HepG2 (cell line): ENCODE measurements at regions not wholly inside any gene's neighbourhood (a gene's known extent, or its start where the extent isn't known, plus 50 kb on each side); places are given as distances from the start of the nearest gene placed in this dataset.

ENCODE experiments used
- ATAC-seq: fragments of 200-7000 bp; cut with Tn5 transposase; 3 replicates; pipeline ENCODE4 v1.9.1; 2020; ENCODE audit warnings: mild to moderate bottlenecking, moderate library complexity
- BruUV-seq: library from RNA; stranded (reverse); fragments of 400-500 nt; replicated peaks from 2 replicates; lab custom pipeline; 2021; lab: Mats Ljungman, UMichigan
- CTCF ChIA-PET: fragments of 300-600 bp; formaldehyde crosslinking; extraction: SDS; loops from one replicate; lab custom pipeline; 2021; ENCODE audit warnings: low total read pairs, inconsistent platforms, low intra/inter-chr PET ratio; lab: Yijun Ruan, JAX
- POLR2A ChIA-PET: fragments of 350-600 bp; sonication (Branson Sonifier 250); formaldehyde crosslinking; loops from one replicate; lab custom pipeline; 2020; ENCODE audit warnings: antibody characterized with exemption, inconsistent platforms; lab: Yijun Ruan, JAX
- DNase-seq: peaks from one replicate; pipeline ENCODE4 v3.0.0-alpha.2; 2015; ENCODE audit warnings: low spot score
- FAIRE-seq: peaks from 3 replicates; lab custom pipeline; 2011; peaks lifted over from hg19 to GRCh38; lab: Jason Lieb, UNC
- H2AFZ ChIP-seq: one replicate; pipeline ENCODE4 v1.6.1; 2011; ENCODE audit warnings: low read length, inconsistent platforms
- H3K27ac ChIP-seq: fragments of 300-600 bp; 3 replicates; pipeline ENCODE4 v1.8.0; 2011; ENCODE audit warnings: mixed run types, mild to moderate bottlenecking, mixed read lengths, low read length, inconsistent platforms; ENCODE audit not compliant: insufficient read depth; ENCODE audit errors: extremely low read length
- H3K27me3 ChIP-seq, 2 experiments: fragments of 200-600 bp in 1 of 2; 2 replicates in 1 of 2; 3 replicates in 1 of 2; pipeline versions ENCODE4 v1.6.0 to v1.8.0; 2011; ENCODE audit warnings: low read length in 2 of 2, mild to moderate bottlenecking in 2 of 2, moderate library complexity in 2 of 2, inconsistent platforms in 1 of 2; ENCODE audit not compliant: insufficient read depth in 2 of 2, control insufficient read depth in 1 of 2
- H3K36me3 ChIP-seq, 2 experiments: fragments of 200-600 bp in 1 of 2; replicated peaks in 1 of 2; 2 replicates in 1 of 2; 3 replicates in 1 of 2; pipeline versions ENCODE4 v1.5.1 to v1.8.0; 2011; ENCODE audit warnings: low read length in 2 of 2, inconsistent platforms in 1 of 2; ENCODE audit not compliant: insufficient read depth in 2 of 2, control insufficient read depth in 1 of 2
- H3K4me1 ChIP-seq: 2 replicates; pipeline ENCODE4 v1.5.1; 2012; ENCODE audit warnings: low read length, inconsistent platforms; ENCODE audit not compliant: insufficient read depth
- H3K4me2 ChIP-seq: 2 replicates; pipeline ENCODE4 v1.6.0; 2011; ENCODE audit warnings: low read depth, low read length, inconsistent platforms
- H3K4me3 ChIP-seq, 3 experiments: fragments of 200-600 bp in 1 of 3; sonication (generic), shearing (Covaris generic) in 1 of 3; replicated peaks in 1 of 3; 2 replicates each; pipeline ENCODE4 v1.5.1; 2011 to 2016; ENCODE audit warnings: low read length in 3 of 3, inconsistent platforms in 2 of 3, low read depth in 2 of 3, mild to moderate bottlenecking in 2 of 3, control low read depth in 1 of 3, mixed read lengths in 1 of 3; ENCODE audit not compliant: insufficient read depth in 1 of 3
- H3K79me2 ChIP-seq: one replicate; pipeline ENCODE4 v1.6.1; 2011; ENCODE audit warnings: low read length, inconsistent platforms; ENCODE audit not compliant: insufficient read depth
- H3K9ac ChIP-seq: 2 replicates; pipeline ENCODE4 v1.6.0; 2011; ENCODE audit warnings: mild to moderate bottlenecking, low read depth, low read length, inconsistent platforms; ENCODE audit not compliant: insufficient read depth
- H3K9me3 ChIP-seq: 2 replicates; pipeline ENCODE4 v1.5.1; 2012; ENCODE audit warnings: mild to moderate bottlenecking, low read length
- H4K20me1 ChIP-seq: 2 replicates; pipeline ENCODE4 v1.6.0; 2011; ENCODE audit warnings: inconsistent platforms, mild to moderate bottlenecking, low read length, moderate library complexity; ENCODE audit not compliant: insufficient read depth
- SIN3B ChIP-seq: fragments of 150-350 bp; IDR thresholded peaks from 2 replicates; pipeline ENCODE4 v1.6.1; 2014; ENCODE audit warnings: low read length
- ZNF121 ChIP-seq: sonication (generic); formaldehyde crosslinking; IDR thresholded peaks from 2 replicates; pipeline ENCODE4 v1.5.0; 2020; ENCODE audit warnings: mild to moderate bottlenecking, missing genetic modification reagents
- ZNF343 ChIP-seq: sonication (generic); formaldehyde crosslinking; IDR thresholded peaks from 2 replicates; pipeline ENCODE4 v1.4.0; 2020; ENCODE audit warnings: mild to moderate bottlenecking, missing genetic modification reagents
- ZNF761 ChIP-seq: sonication (generic); formaldehyde crosslinking; conservative IDR thresholded peaks from 2 replicates; pipeline ENCODE4 v1.4.0; 2020; ENCODE audit warnings: mild to moderate bottlenecking, missing genetic modification reagents
- WGBS: methylation state at CpG from one replicate; pipeline ENCODE4 v1.1.6; 2017; ENCODE audit warnings: low lambda C conversion rate; 5-methylcytosine and 5-hydroxymethylcytosine counted together
- in situ Hi-C: cut with HindIII; loops from 2 replicates; pipeline ENCODE4 v1.10.0; 2017; ENCODE audit warnings: low pct_unique_long_range_greater_than_20kb; ENCODE audit not compliant: extremely low pct_ligation_motif_present
- intact Hi-C: fragments of 100-400 bp; cut with micrococcal nuclease; formaldehyde crosslinking; loops from one replicate; pipeline ENCODE4 v1.10.0; 2022; ENCODE audit not compliant: unreplicated experiment
- TF ChIP-seq, protein P1 (sequence below): sonication (generic); formaldehyde crosslinking; IDR thresholded peaks from 2 replicates; pipeline ENCODE4 v1.4.0; 2020; ENCODE audit warnings: missing genetic modification reagents
- TF ChIP-seq, protein P2 (sequence below): sonication (generic); formaldehyde crosslinking; IDR thresholded peaks from 2 replicates; pipeline ENCODE4 v1.4.0; 2020; ENCODE audit warnings: missing genetic modification reagents; ENCODE audit errors: not compliant biosample characterization
- TF ChIP-seq, protein P3 (sequence below): sonication (generic); formaldehyde crosslinking; IDR thresholded peaks from 2 replicates; pipeline ENCODE4 v1.4.0; 2020; ENCODE audit warnings: missing genetic modification reagents, mild to moderate bottlenecking, borderline replicate concordance
- TF ChIP-seq, protein P4 (sequence below): fragments of 450-650 bp; IDR thresholded peaks from 2 replicates; pipeline ENCODE4 v1.6.1; 2017; ENCODE audit warnings: mild to moderate bottlenecking

DNA sequence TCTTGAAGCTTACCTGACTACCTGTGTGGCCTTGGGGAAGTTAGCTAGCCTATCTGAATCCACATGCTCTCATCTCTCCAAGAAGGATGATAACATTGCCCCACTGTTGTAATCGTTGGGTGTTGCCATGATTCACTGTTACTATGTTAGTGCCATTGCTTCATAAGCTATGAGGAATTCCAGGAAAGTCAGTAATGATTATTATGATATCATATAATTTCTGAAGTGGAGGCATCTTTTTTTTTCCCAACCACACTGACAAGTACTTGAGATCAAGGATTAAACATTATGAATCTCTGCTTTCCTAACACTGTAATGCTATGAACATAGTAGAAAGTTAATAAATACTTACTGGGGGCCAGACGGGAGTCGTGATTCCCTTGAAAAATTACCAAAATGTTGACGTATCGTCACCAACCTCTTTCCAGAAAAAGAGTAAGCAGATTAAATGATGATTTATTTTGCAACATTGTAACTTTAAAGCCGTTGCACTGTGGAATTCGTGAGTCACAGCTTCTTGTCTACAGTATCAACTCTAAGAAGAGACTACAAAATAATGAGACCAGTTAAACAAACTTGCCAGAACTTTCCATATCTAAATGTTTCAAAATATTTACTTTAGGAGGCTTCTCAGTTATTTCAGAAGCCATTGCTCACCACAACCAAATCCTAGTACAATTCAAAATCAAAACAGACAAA lies 459.9 kb downstream of the PIK3C3 start (continued):
- TF ChIP-seq ZNF343 (CRISPR knock-in tag): no peak

DNA sequence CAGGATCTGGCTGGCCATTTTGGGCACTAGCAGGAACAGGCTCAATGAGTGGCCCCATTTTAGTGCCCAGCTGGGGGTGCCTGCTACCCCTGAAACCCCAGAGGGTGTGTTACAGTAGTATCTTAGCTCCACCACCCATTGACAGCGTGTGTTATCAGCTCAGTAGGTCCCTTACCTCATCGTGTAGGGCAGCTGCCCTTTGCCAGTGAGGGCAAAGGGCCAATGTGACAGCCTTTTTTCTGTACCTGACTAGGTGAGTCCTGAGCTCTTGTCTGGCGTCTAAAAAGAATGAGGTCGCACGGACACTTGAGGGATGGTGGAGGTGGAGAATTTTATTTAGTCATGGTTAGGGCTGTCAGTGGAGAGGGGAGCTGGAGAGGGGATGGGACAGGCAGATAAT lies 462.2 kb downstream of the PIK3C3 start:
- Histone ChIP-seq H3K4me3 (no peak overlapping the region), H3K79me2 (no peaks in the 10 kb centered on the region), H3K4me2 (no peak overlapping the region), H4K20me1 (no peaks in the 10 kb centered on the region), H3K27ac (no peak overlapping the region), H3K9ac (no peak overlapping the region), H2AFZ (no peak overlapping the region), H3K36me3 (no peaks in the 10 kb centered on the region), H3K27me3 (no peaks in the 10 kb centered on the region), H3K9me3 (peaks cover 27% of the 10 kb centered on the region), H3K4me1 (no peaks in the 10 kb centered on the region)
- WGBS: 66% methylated on average over 3 of the region's 5 CpGs
- no peak for FAIRE-seq
- intact Hi-C loops: no loop called here
- ChIA-PET CTCF (no interaction called here), POLR2A (no interaction called here)
- in situ Hi-C loops: no loop called here
- DNase-seq: no peak
- BruUV-seq: no TSS peak
- TF ChIP-seq, protein P1, sequence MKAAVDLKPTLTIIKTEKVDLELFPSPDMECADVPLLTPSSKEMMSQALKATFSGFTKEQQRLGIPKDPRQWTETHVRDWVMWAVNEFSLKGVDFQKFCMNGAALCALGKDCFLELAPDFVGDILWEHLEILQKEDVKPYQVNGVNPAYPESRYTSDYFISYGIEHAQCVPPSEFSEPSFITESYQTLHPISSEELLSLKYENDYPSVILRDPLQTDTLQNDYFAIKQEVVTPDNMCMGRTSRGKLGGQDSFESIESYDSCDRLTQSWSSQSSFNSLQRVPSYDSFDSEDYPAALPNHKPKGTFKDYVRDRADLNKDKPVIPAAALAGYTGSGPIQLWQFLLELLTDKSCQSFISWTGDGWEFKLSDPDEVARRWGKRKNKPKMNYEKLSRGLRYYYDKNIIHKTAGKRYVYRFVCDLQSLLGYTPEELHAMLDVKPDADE (CRISPR knock-in tag): no peak
- TF ChIP-seq, protein P2, sequence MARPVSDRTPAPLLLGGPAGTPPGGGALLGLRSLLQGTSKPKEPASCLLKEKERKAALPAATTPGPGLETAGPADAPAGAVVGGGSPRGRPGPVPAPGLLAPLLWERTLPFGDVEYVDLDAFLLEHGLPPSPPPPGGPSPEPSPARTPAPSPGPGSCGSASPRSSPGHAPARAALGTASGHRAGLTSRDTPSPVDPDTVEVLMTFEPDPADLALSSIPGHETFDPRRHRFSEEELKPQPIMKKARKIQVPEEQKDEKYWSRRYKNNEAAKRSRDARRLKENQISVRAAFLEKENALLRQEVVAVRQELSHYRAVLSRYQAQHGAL: no peak
- no peak for ATAC-seq

DNA sequence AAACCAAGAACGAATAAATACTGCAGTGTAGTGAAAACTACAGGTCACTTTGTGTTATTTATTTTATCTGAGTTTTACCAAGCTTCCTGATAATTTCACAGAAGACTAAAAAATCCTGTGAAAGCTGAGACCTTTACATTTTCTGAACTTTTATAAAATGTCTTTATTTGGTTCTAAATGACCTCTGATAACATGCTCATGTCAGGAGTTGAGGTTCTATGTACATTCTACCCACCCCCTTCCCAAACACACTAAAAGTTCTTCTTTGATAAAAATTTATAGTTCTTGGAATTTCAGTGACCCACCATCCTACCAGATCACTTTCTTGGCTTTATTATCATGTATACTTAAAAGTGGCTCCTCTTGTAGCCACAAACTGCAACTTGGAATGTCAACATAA lies 463.1 kb downstream of the PIK3C3 start:
- no peak for ATAC-seq
- Histone ChIP-seq H3K27ac (no peak overlapping the region), H2AFZ (no peak overlapping the region), H3K4me1 (no peaks in the 10 kb centered on the region), H3K9me3 (peaks cover 28% of the 10 kb centered on the region), H3K4me3 (no peak overlapping the region), H3K36me3 (no peaks in the 10 kb centered on the region), H3K79me2 (no peaks in the 10 kb centered on the region), H3K4me2 (no peak overlapping the region), H3K27me3 (no peaks in the 10 kb centered on the region), H4K20me1 (no peaks in the 10 kb centered on the region), H3K9ac (no peak overlapping the region)
- POLR2A ChIA-PET: no interaction called here
- DNase-seq: no peak
- no peak for FAIRE-seq
- intact Hi-C loops (no loop called here), in situ Hi-C loops (no loop called here)
- 22% methylated on average over 1 of the region's 1 CpG for WGBS
- no TSS peak for BruUV-seq
- CTCF ChIA-PET: no interaction called here
- TF ChIP-seq, protein P3, sequence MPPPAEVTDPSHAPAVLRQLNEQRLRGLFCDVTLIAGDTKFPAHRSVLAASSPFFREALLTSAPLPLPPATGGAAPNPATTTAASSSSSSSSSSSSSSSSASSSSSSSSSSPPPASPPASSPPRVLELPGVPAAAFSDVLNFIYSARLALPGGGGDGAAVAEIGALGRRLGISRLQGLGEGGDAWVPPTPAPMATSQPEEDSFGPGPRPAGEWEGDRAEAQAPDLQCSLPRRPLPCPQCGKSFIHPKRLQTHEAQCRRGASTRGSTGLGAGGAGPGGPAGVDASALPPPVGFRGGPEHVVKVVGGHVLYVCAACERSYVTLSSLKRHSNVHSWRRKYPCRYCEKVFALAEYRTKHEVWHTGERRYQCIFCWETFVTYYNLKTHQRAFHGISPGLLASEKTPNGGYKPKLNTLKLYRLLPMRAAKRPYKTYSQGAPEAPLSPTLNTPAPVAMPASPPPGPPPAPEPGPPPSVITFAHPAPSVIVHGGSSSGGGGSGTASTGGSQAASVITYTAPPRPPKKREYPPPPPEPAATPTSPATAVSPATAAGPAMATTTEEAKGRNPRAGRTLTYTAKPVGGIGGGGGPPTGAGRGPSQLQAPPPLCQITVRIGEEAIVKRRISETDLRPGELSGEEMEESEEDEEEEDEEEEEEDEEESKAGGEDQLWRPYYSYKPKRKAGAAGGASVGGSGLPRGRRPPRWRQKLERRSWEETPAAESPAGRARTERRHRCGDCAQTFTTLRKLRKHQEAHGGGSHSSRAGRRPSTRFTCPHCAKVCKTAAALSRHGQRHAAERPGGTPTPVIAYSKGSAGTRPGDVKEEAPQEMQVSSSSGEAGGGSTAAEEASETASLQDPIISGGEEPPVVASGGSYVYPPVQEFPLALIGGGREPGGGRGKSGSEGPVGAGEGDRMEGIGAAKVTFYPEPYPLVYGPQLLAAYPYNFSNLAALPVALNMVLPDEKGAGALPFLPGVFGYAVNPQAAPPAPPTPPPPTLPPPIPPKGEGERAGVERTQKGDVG (CRISPR knock-in tag): no peak
- TF ChIP-seq, protein P4, sequence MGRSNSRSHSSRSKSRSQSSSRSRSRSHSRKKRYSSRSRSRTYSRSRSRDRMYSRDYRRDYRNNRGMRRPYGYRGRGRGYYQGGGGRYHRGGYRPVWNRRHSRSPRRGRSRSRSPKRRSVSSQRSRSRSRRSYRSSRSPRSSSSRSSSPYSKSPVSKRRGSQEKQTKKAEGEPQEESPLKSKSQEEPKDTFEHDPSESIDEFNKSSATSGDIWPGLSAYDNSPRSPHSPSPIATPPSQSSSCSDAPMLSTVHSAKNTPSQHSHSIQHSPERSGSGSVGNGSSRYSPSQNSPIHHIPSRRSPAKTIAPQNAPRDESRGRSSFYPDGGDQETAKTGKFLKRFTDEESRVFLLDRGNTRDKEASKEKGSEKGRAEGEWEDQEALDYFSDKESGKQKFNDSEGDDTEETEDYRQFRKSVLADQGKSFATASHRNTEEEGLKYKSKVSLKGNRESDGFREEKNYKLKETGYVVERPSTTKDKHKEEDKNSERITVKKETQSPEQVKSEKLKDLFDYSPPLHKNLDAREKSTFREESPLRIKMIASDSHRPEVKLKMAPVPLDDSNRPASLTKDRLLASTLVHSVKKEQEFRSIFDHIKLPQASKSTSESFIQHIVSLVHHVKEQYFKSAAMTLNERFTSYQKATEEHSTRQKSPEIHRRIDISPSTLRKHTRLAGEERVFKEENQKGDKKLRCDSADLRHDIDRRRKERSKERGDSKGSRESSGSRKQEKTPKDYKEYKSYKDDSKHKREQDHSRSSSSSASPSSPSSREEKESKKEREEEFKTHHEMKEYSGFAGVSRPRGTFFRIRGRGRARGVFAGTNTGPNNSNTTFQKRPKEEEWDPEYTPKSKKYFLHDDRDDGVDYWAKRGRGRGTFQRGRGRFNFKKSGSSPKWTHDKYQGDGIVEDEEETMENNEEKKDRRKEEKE: no peak
- TF ChIP-seq SIN3B (no peak), ZNF761 (CRISPR knock-in tag) (no peak), ZNF121 (no peak)
